GM19452 (cell line): ENCODE measurements at regions not wholly inside any gene's neighbourhood (a gene's known extent, or its start where the extent isn't known, plus 50 kb on each side); places are given as distances from the start of the nearest gene placed in this dataset.

ENCODE experiments used
- ATAC-seq: cut with Tn5 transposase; IDR thresholded peaks from one replicate; pipeline ENCODE4 v1.9.1; 2021; ENCODE audit not compliant: unreplicated experiment

DNA sequence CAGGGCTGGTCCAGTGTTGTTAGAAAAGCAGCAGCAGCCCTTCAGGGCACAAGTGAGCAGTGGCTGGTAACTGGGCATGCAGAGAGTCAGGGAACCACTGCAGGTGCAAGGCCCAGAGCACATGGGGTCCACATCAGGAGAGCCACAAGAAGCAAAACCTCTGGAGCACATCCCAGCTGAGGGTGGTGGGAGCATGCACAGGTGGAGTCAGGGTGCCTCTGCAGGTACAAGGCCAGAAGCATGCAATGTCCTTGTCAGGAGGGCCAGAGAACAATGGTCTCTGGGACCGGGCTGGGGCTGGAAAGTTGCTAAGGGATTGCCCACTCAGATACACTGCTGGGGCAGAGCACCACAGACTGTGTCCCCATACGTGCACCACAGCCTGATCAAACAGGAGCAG lies 226.1 kb upstream of the UBE2E2 start:
- ATAC-seq, result no peak

DNA sequence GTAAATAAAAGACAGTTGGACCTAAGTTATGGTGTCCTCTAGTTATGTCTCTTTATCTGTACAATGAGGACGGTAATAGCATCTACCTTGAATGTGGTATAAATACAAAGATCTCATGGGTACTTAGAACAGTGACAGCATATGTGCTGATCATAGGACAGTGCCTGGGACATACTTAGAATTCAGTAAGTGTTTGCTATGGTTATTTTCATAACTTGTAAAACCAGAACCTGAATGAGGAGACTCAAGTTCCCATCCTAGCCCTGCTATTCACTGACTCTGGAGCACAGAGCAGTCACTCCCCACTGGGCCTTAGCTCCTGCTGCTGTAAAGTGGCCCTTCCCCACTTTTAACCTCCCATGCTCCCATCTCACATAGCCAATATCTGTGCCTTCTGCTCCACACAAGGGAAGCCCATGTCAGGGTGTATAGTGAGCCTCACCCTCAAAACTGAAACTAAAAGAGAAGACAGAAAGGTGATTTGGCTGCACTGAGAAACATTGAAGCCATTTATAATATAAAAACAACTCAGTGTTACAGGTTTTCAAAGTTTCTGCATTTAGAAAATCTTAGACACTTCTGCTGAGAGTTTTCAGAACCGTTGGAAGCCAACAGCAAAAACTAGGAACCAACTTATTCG lies 225.4 kb upstream of the UBE2E2 start:
- no peak for ATAC-seq

DNA sequence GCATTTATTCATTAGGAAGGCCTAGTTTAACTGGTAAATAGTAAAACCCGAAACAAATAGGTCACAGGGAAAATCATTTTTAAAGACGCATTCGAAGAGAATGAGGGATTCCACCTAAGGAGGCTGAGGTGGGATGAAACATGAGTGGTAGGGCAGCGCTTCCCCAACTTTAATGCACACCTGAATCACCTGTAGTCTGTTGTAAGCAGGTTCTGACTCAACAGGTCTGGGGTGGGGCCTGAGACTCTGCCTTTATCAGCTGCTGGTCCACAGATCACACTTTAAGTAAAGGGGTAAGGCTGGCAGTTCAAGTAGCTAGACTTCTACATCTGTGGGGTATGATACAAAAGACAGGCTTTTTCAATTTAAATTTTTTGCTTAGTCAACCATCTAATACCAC lies 223.5 kb upstream of the UBE2E2 start:
- ATAC-seq, result no peak

DNA sequence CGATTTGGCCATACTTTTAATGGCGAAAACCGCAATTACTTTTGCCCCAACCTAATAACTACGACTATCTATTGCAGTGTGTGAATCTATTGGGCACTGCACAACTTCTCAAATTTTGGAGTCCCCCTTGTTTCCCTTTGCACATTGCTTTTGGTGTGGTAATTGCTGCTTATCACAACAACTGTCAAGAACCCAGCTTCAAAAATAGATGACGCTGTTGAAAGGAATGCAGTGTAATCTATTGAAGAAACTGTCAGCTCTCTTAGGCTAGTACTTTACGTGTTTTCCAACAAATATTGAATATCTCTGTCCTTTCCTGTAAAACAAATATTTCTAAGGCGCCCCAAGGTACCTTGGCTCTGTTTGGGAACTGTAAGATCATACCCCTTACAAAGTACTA lies 222.8 kb upstream of the UBE2E2 start:
- ATAC-seq, result no peak

DNA sequence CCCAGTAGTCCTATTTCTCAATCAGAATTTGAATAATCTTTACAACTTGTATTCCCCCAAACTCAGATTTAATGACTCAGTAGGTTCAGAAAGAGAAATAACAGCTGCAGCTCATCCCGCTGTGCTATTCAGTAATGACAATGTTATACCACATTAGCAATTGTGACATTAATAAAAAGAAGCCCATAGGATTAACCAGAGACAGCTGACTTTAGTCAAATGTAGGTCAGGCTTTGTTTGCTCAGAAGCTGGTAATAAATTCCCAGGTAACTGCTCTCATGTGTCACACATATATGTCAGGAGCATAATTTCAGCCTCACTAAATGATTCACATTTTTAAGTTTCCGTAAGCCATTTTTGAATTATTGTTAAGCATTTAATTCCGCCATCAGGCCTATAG lies 222.0 kb upstream of the UBE2E2 start:
- no peak for ATAC-seq

DNA sequence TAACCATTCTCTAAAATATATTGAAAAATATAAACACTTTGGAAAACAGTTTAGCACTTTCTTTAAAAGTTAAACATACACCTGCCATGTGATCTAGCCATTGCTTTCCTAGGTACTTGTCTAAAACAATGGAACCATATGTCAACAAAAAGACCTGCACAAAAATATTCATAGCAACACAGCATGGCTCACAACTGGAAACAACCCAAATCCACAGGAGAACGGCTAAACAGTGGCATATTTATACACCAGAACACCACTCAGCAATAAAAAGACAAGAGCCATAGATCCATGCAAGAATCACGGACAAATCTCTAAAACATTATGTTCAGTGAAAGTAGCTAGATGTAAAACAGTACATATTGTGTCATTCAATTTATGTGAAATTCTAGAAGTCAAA lies 221.3 kb upstream of the UBE2E2 start:
- ATAC-seq, result no peak

DNA sequence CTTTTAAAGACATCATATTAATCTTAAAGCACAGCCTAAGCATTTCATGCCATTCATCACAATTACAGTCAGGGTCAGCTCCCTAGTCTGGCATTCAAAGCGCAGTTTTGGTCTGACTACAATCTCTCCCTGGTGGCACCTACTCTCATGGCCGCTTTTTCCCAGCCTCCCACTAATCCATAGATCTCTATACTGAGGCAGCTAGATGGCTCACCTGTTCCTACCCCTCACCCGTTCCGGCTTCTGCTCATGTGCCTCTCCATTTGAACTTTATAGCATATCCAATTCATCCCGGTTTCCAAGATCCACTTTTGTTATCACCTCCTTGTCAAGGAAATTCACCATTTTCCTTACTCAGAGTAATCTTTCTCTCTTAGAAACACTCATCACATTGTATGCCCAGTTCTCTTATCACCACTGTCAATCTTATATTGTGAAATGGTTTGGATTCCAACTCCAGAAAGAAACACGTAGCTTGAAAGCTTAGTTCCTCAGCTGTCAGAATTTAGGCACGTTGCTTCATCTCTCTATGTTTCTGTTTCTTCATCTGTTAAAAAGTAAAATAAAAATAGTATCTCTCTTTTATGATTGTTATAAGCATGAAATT lies 220.0 kb upstream of the UBE2E2 start:
- no peak for ATAC-seq

DNA sequence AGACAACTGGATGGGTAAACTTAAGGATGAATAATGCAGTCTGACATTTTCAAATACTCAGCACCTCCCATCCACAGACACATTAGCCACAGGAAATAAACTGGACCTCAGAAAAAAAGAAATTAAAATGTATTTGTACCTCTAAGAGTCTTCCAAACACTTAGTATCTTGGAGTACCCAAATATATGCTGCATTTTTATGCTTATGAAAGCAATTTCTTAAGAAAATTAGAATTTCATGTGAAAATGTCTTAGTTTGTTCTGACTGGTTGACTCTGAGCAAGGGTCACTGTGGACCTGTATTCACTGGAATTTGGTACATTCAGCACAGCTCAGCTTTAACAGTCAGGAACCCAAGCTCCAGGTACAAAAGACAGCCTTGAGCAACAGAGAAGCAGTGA lies 216.2 kb upstream of the UBE2E2 start:
- ATAC-seq, result no peak

DNA sequence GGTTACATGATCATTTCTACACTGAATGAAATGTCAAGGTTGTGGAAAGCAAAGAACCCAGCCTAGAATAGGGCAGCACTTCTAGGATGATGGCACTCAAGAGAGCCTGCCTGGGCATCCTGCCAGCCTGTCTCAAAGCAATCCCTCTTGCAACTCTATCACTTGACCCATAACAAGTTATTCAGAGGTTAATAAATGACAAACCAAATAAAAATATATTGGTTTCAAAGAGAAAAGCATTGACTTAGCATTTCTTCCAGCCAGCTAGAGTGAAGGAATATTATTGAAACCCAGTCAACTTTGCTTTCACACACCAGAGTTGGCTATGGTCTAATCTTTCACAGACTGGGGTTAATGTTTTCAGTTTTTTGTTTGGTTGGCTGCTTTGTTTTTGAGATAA lies 214.6 kb upstream of the UBE2E2 start:
- ATAC-seq, result no peak

DNA sequence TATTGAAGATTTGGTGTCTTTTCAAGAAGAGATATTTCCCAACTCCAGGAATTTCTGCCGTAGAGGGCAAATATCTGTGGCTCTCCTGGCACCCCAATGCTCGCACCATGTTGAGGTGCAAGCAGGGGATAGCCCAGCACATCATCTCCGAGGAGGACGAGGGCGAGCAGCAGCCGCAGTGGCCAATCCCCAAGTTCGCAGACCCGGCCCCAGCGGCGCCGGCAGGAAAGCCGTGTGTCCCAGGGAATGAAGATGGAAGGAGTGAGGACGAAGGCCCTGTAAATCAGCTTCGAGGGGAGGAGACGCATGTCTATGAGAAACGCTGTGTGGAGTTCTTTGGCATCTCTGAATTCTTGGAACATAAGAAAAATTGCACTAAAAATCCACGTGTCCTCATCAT lies 213.4 kb upstream of the UBE2E2 start:
- ATAC-seq, result no peak

DNA sequence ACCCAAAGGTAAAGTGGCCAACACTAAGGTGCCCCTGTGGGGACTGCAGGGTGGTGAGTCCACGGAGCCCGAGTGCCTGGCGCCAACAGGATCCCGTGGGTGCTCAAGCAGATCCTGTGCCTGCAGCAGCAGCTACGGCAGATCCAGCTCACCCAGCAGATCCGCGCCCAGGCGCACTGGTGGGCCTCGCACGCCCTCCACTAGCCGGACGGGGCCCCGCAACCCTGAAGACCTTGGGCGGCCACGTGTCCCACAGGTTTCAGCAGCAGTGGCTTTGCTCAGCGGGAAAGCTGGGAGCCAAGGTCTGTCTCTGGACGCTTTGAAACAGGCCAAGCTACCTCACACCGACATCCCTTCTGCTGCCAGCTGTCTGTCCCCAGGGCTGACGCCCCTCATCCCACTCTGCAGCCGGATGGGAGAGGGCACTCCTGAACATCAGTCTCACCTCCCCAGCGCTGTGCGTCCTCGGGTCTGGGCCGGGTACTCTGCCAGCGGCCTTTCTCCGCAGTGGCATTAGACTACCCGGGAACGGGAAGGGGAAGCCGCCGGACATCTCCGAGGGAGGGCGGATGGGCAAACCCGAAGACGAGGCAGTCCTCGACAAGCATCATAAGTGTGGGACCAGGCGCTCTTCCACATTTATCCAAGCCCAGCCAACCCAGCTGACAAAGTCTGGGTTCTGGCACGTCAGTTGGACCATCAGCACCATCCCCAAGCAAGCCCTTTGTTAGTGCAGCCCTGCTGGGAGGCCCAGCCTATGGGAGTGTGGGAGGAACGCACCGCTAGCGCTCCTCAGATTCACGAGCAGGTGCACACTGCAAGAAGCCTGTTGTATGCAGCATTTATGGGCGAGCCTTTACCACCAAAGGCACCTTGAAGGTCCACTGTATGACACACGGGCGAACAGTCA lies 212.6 kb upstream of the UBE2E2 start:
- no peak for ATAC-seq

DNA sequence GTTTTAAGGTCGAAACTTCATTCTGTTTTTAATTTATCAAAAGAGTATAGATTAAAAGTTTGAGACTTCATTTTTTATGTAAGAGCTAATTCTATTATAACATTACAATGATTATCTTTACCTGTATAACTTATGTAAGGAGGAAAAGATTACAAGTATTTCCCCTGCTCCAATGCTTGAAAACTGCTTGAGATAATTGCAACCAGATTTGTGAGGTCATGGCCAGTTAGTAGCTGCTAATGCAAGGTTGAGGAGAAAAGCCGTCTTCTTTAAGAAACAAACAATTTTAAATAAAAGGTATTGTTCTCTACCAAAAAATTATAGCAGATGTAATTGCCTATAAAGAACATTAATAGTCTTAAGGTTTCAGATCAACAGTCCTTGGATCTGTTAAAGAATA lies 208.3 kb upstream of the UBE2E2 start:
- no peak for ATAC-seq

DNA sequence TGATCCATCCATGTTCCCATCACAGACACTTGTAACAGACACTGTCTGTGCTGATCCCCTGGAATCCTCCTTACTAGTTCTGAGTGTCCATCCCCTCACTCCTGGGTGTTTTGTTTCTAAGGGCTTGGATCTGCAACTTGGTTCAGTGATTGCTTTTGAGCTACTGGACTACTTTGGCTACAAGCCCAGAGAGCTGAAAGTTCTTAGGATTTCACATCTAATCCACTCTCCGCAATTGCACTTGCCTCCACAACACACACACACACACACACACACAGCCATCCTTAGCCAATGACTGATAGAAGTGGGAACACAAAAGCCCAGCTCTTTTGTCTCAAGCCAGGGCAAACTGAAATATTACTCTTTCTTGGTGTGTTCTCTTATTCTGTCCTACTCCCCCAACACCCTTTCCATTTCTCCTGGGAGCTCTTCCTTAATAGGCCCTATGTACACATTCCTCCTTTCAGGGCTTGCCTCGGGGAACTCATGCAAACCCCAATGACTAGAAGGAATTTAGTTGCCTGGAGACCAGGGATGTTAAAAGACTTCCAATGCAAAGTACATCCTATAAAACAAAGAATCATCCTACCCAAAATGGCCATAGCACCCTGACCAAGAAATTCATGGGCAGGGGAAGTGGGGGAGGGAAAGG lies 206.1 kb upstream of the UBE2E2 start:
- ATAC-seq, result no peak

DNA sequence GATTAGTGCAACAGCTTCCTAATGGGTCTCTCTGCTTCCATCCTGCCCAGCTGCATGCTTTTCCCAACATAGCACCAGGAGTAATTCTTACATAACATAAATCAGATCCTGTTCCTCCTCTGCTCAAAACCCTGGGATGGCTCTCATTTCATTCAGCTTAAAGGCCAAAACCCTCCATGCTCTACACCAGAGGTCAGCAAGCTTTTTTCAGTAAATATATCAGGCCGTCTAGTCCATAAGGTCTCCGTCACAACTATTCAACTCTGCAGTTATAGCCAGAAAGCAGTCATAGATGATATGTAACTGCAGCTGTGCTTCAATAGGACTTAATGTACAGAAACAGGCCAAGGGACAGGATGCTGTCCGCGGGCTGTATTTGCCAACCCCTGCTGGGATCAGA lies 202.8 kb upstream of the UBE2E2 start:
- ATAC-seq, result no peak

DNA sequence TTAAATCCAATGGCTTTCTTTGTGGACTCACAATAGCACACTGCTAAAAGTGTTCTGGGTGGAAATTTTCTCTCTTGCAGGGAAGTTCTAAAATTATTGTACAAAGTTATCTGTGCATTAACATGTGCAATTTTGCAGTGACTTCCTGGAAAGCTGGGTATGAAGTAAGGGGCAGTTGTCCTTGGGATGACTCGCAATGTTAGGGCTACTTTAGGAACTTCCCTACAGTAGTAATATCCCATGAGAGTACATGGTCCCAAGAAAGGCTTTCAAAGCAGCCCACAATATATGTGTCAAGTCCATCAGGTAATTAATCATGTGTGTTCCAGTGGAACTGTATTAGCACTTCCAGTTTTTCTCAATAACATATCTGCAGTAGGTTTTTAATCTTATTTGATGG lies 201.0 kb upstream of the UBE2E2 start:
- ATAC-seq, result no peak

DNA sequence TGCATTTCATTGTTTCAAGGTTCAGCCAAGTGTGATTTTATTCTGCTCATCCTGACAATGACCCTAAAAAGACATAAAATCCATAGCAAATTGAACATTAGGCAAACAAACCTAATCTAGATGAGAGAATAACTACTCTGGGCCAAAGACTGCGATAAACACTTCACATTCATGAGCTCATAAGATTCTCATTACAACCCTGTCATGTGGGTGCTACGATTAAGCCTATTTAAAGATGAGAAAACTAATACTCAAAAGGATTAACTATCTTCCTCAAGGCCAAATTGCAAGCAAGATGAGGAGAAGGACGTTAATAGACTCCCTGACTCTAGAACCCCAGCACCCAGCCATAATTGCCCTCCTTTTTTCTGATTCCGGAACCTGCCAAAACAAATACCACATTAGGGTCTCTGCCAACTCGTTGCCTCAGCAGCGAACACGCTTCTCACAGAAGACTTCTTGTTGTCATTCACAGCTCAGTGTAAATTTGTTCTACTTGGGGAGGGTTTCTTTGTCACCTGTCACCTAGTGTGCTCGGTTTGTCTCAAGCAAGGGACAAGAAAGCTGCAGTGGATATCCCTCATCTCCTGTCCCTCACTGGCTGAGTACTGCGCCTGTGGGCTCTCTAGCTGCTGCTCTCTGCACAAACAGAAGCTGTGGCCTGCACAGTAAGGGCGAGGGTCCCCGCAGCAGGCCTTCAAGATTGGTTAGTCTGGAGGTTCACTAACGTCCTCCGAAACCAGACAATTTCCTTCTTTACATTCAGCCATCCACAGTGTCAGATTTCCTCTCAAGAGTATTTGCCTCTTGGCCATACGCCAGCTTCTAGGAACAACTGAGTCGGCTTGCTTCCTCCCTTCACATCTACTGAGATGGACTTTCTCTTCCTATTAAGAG lies 200.0 kb upstream of the UBE2E2 start:
- no peak for ATAC-seq

DNA sequence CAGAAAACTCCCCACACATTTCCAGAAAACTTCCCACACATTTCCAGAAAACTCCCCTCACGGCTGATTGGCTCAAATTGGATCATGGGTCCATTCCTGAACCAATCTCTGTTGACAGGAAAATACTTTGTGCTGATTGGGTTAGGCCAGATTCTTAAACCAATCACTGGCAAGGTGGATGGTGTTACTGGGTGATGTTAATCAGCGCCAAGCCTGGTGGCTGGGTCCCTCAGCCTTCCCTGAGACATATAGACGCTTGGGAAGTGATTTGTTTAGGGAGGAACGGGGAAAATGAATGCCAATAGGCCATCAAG lies 199.4 kb upstream of the UBE2E2 start:
- no peak for ATAC-seq

DNA sequence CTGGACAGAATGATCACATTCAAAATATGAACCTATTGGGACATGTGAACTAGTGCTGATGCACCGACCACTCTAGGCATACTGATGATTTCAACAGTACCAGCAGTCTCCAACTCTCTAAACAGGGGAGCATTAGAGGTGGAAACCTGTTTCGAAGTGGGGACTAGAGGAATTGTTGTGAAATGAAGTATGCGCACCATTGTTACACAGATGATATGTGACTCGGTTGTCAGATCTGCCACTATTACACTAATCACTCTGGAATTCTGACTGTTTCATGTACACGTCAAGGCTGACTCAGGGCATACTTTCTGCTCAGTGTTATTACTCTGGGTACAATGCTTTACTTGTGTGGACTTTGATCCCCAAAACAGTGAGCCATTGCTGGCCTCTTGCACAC lies 198.2 kb upstream of the UBE2E2 start:
- no peak for ATAC-seq

DNA sequence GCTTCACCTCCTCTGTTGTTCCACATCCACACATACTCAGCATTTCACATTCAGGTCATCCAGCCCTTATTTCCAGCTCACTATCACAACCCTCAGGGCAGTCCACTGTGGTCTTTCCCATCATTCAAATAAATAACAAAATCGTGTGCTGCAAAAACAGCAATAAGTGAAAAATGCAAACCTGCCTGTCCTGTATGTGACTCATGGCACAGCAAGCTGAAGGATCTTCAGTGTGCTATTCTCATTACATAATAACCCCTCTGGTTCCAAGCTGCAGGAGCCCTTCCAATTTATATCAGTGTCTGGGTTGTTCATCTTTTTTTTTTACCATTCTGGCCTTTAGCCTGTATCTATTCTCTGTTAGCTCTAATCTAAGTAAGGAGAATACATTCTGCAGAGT lies 185.3 kb upstream of the UBE2E2 start:
- no peak for ATAC-seq

DNA sequence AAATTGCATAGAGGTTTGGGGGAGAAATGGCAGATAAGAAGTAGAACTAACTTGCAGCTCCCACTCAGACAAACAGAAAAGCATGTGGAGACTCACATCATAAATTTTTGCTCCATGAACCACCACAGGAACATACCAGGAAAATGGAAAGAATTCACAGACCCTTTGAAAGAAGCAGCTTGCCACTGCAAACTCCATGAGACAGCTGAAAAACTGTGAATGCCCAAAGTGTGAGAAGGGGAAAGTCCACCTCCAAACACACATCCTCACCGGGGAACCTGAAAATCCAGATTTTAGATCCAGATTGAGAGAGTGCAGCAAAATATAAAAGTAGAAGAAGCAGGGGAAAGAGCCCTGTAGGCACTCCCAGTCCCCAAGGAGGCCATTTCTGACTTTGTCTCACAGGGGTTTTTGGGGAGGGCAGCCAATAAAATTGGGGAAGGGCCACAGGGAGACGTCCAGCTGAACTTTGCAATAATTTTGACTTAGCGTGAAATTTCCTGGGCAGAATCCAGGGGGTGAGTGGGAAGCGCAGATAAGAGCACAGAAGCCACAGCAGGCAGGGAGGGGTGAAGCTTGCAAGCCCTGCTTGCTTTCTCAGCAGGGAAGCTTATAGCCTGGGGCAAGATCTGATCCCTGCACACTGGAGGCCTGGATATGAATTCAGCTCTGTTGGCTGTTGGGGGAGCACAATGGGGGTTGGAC lies 183.4 kb upstream of the UBE2E2 start:
- no peak for ATAC-seq
